Neural cell (in vitro differentiated cells): ENCODE measurements at regions not wholly inside any gene's neighbourhood (a gene's known extent, or its start where the extent isn't known, plus 50 kb on each side); places are given as distances from the start of the nearest gene placed in this dataset.

Experiments
- H2AFZ ChIP-seq: fragments of 200-600, 300-800 bp; sonication (generic), shearing (Covaris generic); 2 replicates; pipeline ENCODE4 v1.6.0; 2014; ENCODE audit warnings: low read depth, mild to moderate bottlenecking, antibody characterized with exemption, low read length, moderate library complexity
- H3F3A ChIP-seq: fragments of 200-600 bp; shearing (Covaris generic); 2 replicates; pipeline ENCODE4 v1.6.1; 2016; ENCODE audit warnings: mild to moderate bottlenecking, moderate library complexity, mixed read lengths, antibody characterized with exemption, low read length; ENCODE audit not compliant: insufficient read depth, poor library complexity, severe bottlenecking
- H3K27ac ChIP-seq: fragments of 200-600, 300-800 bp; sonication (generic), shearing (Covaris generic); 2 replicates; pipeline ENCODE4 v1.5.1; 2014; ENCODE audit warnings: mild to moderate bottlenecking, low read length, moderate library complexity
- H3K27me3 ChIP-seq: fragments of 300-800, 200-600 bp; sonication (generic), shearing (Covaris generic); 2 replicates; pipeline ENCODE4 v1.6.0; 2014; ENCODE audit warnings: mild to moderate bottlenecking, low read depth, low read length, moderate library complexity; ENCODE audit not compliant: insufficient read depth
- H3K36me3 ChIP-seq: fragments of 300-800, 200-600 bp; sonication (generic), shearing (Covaris generic); 2 replicates; pipeline ENCODE4 v1.5.1; 2014; ENCODE audit warnings: mild to moderate bottlenecking, antibody characterized with exemption, low read length, moderate library complexity; ENCODE audit not compliant: insufficient read depth
- H3K4me2 ChIP-seq: fragments of 300-800, 200-600 bp; sonication (generic), shearing (Covaris generic); 2 replicates; pipeline ENCODE4 v1.6.0; 2014; ENCODE audit warnings: mild to moderate bottlenecking, low read length
- H3K4me3 ChIP-seq: fragments of 300-800, 200-600 bp; sonication (generic), shearing (Covaris generic); 2 replicates; pipeline ENCODE4 v1.5.1; 2014; ENCODE audit warnings: mild to moderate bottlenecking, low read length, moderate library complexity
- H3K79me2 ChIP-seq: fragments of 200-600 bp; shearing (Covaris generic); replicated peaks from 2 replicates; pipeline ENCODE4 v1.6.0; 2014; ENCODE audit warnings: mild to moderate bottlenecking, low read length, moderate library complexity; ENCODE audit not compliant: insufficient read depth
- H3K9ac ChIP-seq: fragments of 300-800, 200-600 bp; sonication (generic), shearing (Covaris generic); 2 replicates; pipeline ENCODE4 v1.6.1; 2016; ENCODE audit warnings: mild to moderate bottlenecking, low read length, mixed read lengths
- H3K9me2 ChIP-seq: fragments of 200-600 bp; shearing (Covaris generic); 2 replicates; pipeline ENCODE4 v1.6.1; 2016; ENCODE audit warnings: mild to moderate bottlenecking, low read length, mixed read lengths; ENCODE audit not compliant: insufficient read depth
- H3K9me3 ChIP-seq: fragments of 200-600, 300-800 bp; sonication (generic), shearing (Covaris generic); 2 replicates; pipeline ENCODE4 v1.6.1; 2016; ENCODE audit warnings: mild to moderate bottlenecking, mixed run types, low read length, moderate library complexity, mixed read lengths
- H4K20me1 ChIP-seq: fragments of 200-600 bp; shearing (Covaris generic); 2 replicates; pipeline ENCODE4 v1.6.1; 2016; ENCODE audit warnings: mild to moderate bottlenecking, mixed run types; ENCODE audit not compliant: insufficient read depth
- CTCF ChIP-seq: fragments of 450-650 bp; IDR thresholded peaks from 2 replicates; pipeline ENCODE4 v1.5.1; 2014; ENCODE audit warnings: antibody characterized with exemption, mild to moderate bottlenecking, moderate library complexity; ENCODE audit not compliant: poor library complexity, severe bottlenecking
- EP300 ChIP-seq: fragments of 450-650 bp; conservative IDR thresholded peaks from 2 replicates; pipeline ENCODE4 v1.6.1; 2014; ENCODE audit warnings: antibody characterized with exemption, mild to moderate bottlenecking, moderate library complexity; ENCODE audit not compliant: poor library complexity, severe bottlenecking
- EZH2 ChIP-seq: fragments of 200-600, 300-800 bp; shearing (Covaris generic), sonication (generic); IDR thresholded peaks from 2 replicates; pipeline ENCODE4 v1.6.1; 2014; ENCODE audit warnings: antibody characterized with exemption, low read length, borderline replicate concordance, mild to moderate bottlenecking; ENCODE audit not compliant: insufficient read depth, poor library complexity, severe bottlenecking
- MXI1 ChIP-seq: fragments of 450-650 bp; conservative IDR thresholded peaks from 2 replicates; pipeline ENCODE4 v1.6.1; 2014; ENCODE audit warnings: antibody characterized with exemption, mild to moderate bottlenecking; ENCODE audit not compliant: poor library complexity, severe bottlenecking
- POLR2AphosphoS5 ChIP-seq: IDR thresholded peaks from 2 replicates; pipeline ENCODE4 v1.6.1; 2012
- RAD21 ChIP-seq: fragments of 450-650 bp; conservative IDR thresholded peaks from 2 replicates; pipeline ENCODE4 v1.6.1; 2014; ENCODE audit warnings: antibody characterized with exemption, mild to moderate bottlenecking, moderate library complexity
- REST ChIP-seq: IDR thresholded peaks from 2 replicates; pipeline ENCODE4 v1.6.1; 2012; ENCODE audit warnings: borderline replicate concordance
- SMC3 ChIP-seq: fragments of 450-650 bp; conservative IDR thresholded peaks from 2 replicates; pipeline ENCODE4 v1.6.1; 2014; ENCODE audit warnings: antibody characterized with exemption, mild to moderate bottlenecking, moderate library complexity; ENCODE audit not compliant: poor library complexity
- TAF1 ChIP-seq: IDR thresholded peaks from 2 replicates; pipeline ENCODE4 v1.6.1; 2012; ENCODE audit warnings: low read depth

- H3F3A ChIP-seq, result no peaks in the 10 kb centered on the region
- H3K9ac ChIP-seq, result no peak overlapping the region
- no peaks in the 10 kb centered on the region for H4K20me1 ChIP-seq
- no peak overlapping the region for H3K27ac ChIP-seq
- no peaks in the 10 kb centered on the region for H3K9me3 ChIP-seq
- H3K36me3 ChIP-seq, result no peaks in the 10 kb centered on the region
- no peaks in the 10 kb centered on the region for H3K27me3 ChIP-seq
- TF ChIP-seq SMC3 (no peak), MXI1 (no peak), TAF1 (no peak), CTCF (no peak), EP300 (no peak), RAD21 (no peak)
- no peaks in the 10 kb centered on the region for H3K79me2 ChIP-seq
- H3K4me3 ChIP-seq, result no peak overlapping the region
- no peak overlapping the region for H2AFZ ChIP-seq
- no peak overlapping the region for H3K4me2 ChIP-seq
- no peaks in the 10 kb centered on the region for H3K9me2 ChIP-seq
Observed at GRCh38 chr2:129793431-129793902, 186.0 kb upstream of the RAB6C start.

- no peak overlapping the region for H3K9ac ChIP-seq
- H2AFZ ChIP-seq, result no peak overlapping the region
- H3K36me3 ChIP-seq, result no peaks in the 10 kb centered on the region
- no peak overlapping the region for H3K4me3 ChIP-seq
- no peaks in the 10 kb centered on the region for H3K79me2 ChIP-seq
- H3K27me3 ChIP-seq, result no peaks in the 10 kb centered on the region
- H4K20me1 ChIP-seq, result no peaks in the 10 kb centered on the region
- H3K9me2 ChIP-seq, result no peaks in the 10 kb centered on the region
- H3K4me2 ChIP-seq, result no peak overlapping the region
- H3F3A ChIP-seq, result no peaks in the 10 kb centered on the region
- TF ChIP-seq RAD21 (no peak), EZH2 (no peak), POLR2AphosphoS5 (no peak), EP300 (no peak), CTCF (no peak), REST (no peak), MXI1 (no peak), SMC3 (no peak), TAF1 (no peak)
- no peak overlapping the region for H3K27ac ChIP-seq
- no peaks in the 10 kb centered on the region for H3K9me3 ChIP-seq
Observed at GRCh38 chr2:129794116-129794515, 185.3 kb upstream of the RAB6C start.
